GM12891 (cell line): ENCODE measurements at regions not wholly inside any gene's neighbourhood (a gene's known extent, or its start where the extent isn't known, plus 50 kb on each side); places are given as distances from the start of the nearest gene placed in this dataset.

ENCODE experiments used
- DNase-seq: peaks from one replicate; pipeline ENCODE4 v3.0.0; 2011; ENCODE audit warnings: low spot score; ENCODE audit not compliant: insufficient read length
- FAIRE-seq: peaks from 2 replicates; lab custom pipeline; 2011; peaks lifted over from hg19 to GRCh38; lab: Jason Lieb, UNC
- PAX5 ChIP-seq: IDR thresholded peaks from 2 replicates; pipeline ENCODE4 v1.6.1; 2011; ENCODE audit warnings: low read length, moderate library complexity, mild to moderate bottlenecking; ENCODE audit not compliant: insufficient read depth, severe bottlenecking
- POLR2A ChIP-seq: IDR thresholded peaks from 2 replicates; pipeline ENCODE4 v1.6.1; 2011; ENCODE audit warnings: low read depth, low read length, control low read depth
- POLR2AphosphoS5 ChIP-seq: IDR thresholded peaks from 2 replicates; pipeline ENCODE4 v1.6.1; 2011; ENCODE audit warnings: low read depth, low read length, control low read depth
- POU2F2 ChIP-seq: IDR thresholded peaks from 2 replicates; pipeline ENCODE4 v1.6.1; 2011; ENCODE audit warnings: low read depth, mild to moderate bottlenecking, control low read depth, low read length, moderate library complexity
- SPI1 ChIP-seq: IDR thresholded peaks from 2 replicates; pipeline ENCODE4 v1.6.1; 2011; ENCODE audit warnings: low read depth, low read length, control low read depth
- TAF1 ChIP-seq: IDR thresholded peaks from 2 replicates; pipeline ENCODE4 v1.6.1; 2011; ENCODE audit warnings: low read depth, low read length, control low read depth

DNA sequence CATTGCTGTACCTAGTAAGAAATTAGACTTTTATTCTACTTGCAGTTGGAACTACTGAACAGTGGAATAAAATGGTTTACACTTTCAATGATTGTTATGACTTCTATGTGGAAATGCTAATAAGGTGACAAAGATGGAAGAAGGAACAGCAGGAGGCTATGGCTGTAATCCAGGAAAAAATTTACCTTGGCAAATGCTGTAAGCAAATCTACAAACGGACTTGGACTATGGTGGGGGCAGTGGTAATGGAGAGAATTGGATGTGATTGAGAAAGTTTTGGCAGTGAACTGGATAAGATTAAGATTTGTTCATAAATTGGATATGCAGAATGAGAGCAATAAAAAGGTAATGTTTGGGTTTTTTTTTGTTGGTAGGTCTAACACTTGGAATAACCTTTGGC is 111.0 kb upstream of the ERBB4 start:
- DNase-seq (no peak), FAIRE-seq (no peak)
- TF ChIP-seq POLR2A (no peak), POLR2AphosphoS5 (no peak), SPI1 (no peak), TAF1 (no peak), PAX5 (no peak), POU2F2 (no peak)

DNA sequence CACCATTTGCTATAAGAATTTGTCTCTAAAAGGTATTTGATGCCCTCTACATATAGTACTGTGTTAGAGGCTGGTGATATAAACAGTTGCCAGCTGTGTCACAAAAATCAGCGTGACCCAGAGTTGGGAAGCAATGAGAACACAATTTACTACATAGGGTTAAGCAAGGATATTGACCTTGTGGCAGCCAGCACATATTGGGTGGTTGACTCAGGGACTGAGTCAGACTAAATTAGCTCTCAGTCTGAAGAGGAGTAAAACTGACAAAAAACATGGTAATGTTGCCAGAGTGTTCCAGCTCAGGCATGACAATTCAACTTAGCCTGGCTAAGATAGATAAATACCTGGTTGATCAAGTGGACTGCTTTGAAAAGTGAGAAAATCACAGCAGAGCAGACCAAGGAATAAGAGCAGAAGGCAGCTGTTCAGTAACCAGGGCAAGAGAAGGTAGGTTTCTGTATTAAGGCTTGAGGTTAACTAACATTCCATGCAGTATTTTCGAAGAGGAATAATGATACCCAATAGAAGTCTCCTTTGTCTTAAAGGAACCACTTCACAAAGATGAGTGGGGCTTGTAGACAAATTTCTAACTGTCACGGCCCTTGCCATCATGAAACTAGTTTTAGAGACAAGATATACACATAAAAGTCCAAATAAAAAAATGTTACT is 108.2 kb upstream of the ERBB4 start:
- DNase-seq (no peak), FAIRE-seq (no peak)
- no peak for TF ChIP-seq POLR2AphosphoS5
- no peak for TF ChIP-seq POLR2A
- no peak for TF ChIP-seq SPI1
- no peak for TF ChIP-seq TAF1
- no peak for TF ChIP-seq POU2F2
- no peak for TF ChIP-seq PAX5

GRCh38 chr2:212644195-212644837 is 105.7 kb upstream of the ERBB4 start:
- no peak for TF ChIP-seq POU2F2
- no peak for TF ChIP-seq POLR2AphosphoS5
- TF ChIP-seq TAF1, result no peak
- TF ChIP-seq PAX5, result no peak
- TF ChIP-seq POLR2A, result no peak
- TF ChIP-seq SPI1, result no peak
- no peak for DNase-seq
- FAIRE-seq, result no peak

- FAIRE-seq (no peak), DNase-seq (no peak)
- TF ChIP-seq POLR2AphosphoS5 (no peak), POU2F2 (no peak), TAF1 (no peak), PAX5 (no peak), SPI1 (no peak), POLR2A (no peak)
Measured at GRCh38 chr2:212640428-212640827, 101.8 kb upstream of the ERBB4 start.

DNA sequence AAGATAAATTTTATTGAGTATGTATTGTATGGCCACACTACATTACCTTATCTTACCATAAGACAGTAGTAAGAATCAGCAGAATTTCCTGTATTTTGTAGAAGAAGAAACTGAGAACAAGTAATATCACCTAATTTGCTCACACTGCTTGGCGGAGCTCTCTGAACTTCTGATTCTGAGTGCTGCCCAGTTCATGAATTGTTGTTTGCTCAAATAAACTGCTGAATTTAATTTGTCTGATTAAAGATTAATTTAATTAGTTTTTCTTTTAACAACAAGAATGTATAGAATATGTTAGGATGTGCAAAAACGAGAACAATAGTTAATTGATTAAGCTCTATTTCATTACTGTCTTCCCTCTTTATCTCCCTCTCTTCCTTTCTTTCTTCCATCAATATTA is 100.1 kb upstream of the ERBB4 start:
- no peak for FAIRE-seq
- TF ChIP-seq POU2F2 (no peak), SPI1 (no peak), PAX5 (no peak)
- no peak for DNase-seq

- FAIRE-seq (no peak), DNase-seq (no peak)
Measured at GRCh38 chr2:212628586-212628985, 90.0 kb upstream of the ERBB4 start.

DNA sequence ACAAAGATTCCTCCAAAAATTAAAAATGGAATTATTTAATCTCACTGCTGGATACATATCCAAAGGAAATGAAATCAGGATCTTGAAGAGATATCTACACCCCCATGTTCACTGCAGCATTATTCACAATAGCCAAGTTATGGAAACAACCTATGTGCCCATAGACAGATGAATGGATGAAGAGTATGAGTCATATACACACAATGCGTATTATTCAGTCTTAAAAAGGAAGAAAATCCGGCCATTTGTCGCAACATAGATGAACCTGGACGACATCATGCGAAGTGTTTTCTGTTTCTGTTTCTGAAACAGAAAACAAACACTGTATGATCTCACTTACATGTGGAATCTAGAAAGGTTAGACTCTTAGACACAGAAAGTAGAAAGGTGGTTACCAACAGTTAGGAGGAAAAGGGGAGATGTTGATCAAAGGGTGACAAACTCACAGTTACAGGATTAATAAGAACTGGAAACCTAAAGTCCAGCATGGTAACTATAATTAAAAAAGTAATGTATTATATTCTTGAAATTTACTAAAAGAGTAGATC is 87.8 kb upstream of the ERBB4 start:
- no peak for DNase-seq
- TF ChIP-seq POU2F2, result no peak
- no peak for TF ChIP-seq POLR2AphosphoS5
- TF ChIP-seq POLR2A, result no peak
- no peak for TF ChIP-seq SPI1
- no peak for FAIRE-seq

More at GRCh38 chr2:212628586-212628985, 90.0 kb upstream of the ERBB4 start:
- TF ChIP-seq POU2F2 (no peak), TAF1 (no peak), SPI1 (no peak), PAX5 (no peak), POLR2A (no peak), POLR2AphosphoS5 (no peak)

GRCh38 chr2:212619954-212620353 is 81.4 kb upstream of the ERBB4 start:
- FAIRE-seq (no peak), DNase-seq (no peak)

GRCh38 chr2:212618636-212619035 is 80.0 kb upstream of the ERBB4 start:
- FAIRE-seq (no peak), DNase-seq (no peak)
- no peak for TF ChIP-seq POLR2AphosphoS5
- no peak for TF ChIP-seq POLR2A
- no peak for TF ChIP-seq PAX5
- no peak for TF ChIP-seq TAF1
- TF ChIP-seq SPI1, result no peak
- TF ChIP-seq POU2F2, result no peak

More at GRCh38 chr2:212619954-212620353, 81.4 kb upstream of the ERBB4 start:
- TF ChIP-seq PAX5 (no peak), SPI1 (no peak), POU2F2 (no peak), POLR2A (no peak), POLR2AphosphoS5 (no peak), TAF1 (no peak)
